HG03175 (cell line): ENCODE measurements at regions not wholly inside any gene's neighbourhood (a gene's known extent, or its start where the extent isn't known, plus 50 kb on each side); places are given as distances from the start of the nearest gene placed in this dataset.
"Not testable (repeated sequence)": the region's sequence is repeated elsewhere in the genome, so short reads cannot be mapped to it uniquely, and the experiment has no call there.

Source experiments
- ATAC-seq: cut with Tn5 transposase; IDR thresholded peaks from one replicate; pipeline ENCODE4 v1.9.1; 2021; ENCODE audit warnings: mild to moderate bottlenecking, moderate library complexity; ENCODE audit not compliant: unreplicated experiment

DNA sequence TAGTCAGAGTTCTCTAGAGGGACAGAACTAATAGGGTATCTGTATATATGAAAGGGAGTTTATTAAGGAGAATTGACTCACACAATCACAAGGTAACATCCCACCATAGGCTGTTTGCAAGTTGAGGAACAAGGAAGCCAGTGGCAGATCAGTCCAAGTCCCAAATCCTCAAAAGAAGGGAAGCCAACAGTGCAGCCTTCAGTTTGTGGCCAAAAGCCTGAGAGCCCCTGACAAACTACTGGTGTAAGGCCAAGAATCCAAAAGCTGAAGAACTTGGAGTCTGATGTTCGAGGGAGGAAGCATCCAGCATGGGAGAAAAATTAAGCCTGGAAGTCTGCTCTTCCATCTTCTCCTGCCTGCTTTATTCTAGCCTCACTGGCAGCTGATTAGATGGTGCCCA, 1107.2 kb upstream of the CELF2 start:
- ATAC-seq = no peak

DNA sequence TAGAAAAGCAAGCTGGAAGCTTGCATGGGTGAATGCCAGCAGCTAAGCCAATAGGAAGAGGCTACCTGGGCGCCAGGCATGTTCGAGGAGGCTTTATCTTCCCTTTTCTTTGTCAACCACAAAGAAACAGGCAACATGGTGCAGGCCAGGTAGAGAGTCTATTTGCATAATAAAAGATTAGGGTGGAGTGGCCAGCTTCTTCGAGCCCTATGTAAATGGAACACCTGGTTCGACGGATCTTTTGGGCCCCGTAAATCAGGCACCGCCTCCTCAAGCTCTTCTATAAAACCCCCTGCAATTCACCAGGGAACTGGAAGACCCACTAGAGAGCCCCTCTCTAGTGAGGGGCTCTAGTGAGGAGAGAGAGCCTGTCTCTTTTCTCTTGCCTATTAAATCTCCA, 1106.2 kb upstream of the CELF2 start:
- ATAC-seq = no peak

DNA sequence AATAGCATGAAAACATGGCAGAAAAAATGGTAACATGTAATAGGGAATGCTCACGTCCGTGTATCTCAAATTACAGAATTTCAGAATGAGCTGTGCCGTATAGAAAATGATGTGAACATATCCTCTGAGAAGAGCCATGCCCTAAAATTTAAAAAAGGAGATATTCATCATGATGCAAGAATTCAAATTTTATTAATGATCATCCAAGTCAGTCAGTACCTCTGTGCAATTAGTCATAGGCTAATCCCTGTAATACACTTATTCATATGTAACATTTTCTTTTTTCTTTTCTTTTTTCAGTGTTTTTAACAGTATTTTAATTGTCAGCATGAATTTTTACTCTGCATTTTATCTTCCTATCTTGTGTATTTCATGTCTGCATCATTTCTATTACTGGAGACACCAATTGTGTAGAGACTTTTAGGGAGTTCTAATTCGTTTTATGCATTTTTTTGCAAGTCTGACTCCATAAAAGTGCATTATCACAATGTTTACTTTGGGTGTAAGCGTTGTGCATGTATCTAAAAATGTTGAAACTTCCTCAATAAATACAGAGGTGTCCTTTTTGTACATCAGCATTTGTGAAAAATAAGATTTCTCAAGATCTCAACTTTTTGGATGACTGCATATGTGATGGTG, 1103.7 kb upstream of the CELF2 start:
- no peak for ATAC-seq

DNA sequence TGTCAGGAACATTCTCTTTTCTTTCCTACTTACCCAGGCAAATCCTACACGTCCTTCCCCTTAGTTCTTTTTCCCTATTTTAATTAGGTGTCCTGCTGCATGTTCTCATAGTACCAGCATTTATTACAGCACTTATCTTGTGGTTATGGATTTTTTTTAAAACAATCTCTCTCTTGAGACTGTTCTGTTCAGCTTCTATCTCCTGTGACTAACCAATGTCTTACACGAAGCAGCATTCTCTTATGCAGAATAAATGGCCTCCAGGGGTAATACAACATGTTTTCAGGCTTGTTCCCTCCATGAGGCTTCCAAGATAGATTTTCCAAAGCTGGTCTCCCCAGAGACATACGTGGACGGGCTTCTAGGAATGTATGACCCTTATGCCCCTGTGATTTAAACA, 1096.1 kb upstream of the CELF2 start:
- no peak for ATAC-seq

DNA sequence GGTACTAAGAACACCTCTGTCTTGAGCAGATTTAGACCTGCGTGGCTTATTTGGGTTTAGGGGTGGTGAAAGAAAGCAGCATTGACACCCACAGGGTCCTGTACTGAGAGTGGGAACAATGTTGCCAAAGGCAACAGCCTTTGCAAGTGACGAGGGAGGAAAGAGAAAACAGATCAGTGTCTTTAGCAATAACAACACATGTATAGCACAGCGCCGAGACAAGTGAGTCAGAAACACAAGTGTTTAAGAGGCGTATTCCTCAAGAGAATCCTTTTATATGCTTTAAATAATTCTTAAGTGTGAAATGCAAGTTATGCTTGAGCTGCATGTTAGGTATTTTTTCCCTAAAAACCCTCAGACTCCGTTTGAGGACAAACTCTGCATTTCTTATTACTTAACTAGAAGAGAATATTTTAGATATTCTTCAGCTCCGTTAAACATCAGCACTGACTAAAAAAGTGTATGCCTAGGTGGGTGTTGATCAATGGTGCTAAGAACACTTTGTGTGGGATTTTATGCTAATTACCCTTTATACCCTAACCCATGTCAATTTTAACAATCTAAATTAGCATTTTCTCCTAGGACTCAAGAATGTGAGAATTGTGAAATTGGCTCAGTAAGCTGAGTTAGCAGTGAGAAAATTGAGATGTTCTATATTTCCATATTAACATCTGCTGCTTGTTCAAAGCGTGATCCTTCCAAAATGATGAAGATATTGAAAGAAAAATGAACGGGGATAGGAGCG, 1095.4 kb upstream of the CELF2 start:
- no peak for ATAC-seq

DNA sequence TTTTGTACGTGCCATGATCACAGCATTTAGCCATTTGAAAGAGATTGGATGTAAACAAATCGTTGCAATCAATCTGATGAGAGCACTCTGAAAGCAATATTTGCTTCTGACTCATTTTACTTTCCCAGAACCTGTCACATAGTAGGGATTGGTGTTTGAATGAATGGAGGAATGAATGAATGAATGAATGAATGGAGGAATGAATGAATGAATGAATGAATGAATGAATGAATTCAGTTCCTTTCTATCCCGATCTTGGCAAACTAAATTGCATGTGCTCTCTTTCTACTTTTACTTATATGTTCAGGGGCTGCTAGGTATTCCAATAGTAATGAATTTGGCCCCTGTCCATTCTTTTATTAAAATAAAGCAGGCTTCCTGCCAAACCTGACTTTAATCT, 1091.7 kb upstream of the CELF2 start:
- no peak for ATAC-seq

DNA sequence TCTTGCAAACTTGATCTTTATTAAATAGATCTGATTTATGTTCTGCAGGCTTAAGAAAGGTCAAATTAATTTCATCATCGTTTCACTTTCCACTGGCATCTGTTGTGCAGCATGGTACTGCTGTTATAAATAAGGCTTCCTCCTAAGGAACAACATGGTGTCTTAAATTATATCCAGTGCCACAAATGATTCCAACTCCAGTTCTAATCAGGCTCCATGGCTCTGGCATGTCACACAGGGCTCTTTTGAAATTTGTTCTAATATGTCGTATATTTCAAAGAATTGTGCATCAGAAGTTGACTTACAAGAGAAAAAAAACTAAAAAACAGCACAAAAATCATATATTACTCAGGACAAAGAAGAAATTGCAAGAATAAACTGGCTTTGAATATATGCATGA, 1090.8 kb upstream of the CELF2 start:
- ATAC-seq = no peak

DNA sequence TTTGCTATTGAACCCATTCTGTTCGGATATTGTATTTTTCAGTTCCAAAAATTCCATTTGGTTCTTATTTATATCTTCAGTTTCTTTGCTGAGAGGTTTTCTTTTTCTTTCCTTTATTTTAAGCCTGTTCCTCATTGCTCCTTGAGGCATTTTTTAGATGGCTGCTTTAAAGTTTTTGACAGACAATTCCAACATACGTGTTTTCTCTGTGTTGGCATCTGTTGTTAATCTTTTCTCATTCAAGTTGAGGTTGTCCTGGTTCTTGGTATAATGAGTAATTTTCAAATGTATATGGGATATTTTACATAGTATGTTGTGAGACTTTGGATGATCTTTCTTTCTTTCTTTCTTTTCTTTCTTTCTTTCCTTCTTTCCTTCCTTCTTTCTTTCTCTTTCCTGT, 1078.0 kb upstream of the CELF2 start:
- no peak for ATAC-seq

DNA sequence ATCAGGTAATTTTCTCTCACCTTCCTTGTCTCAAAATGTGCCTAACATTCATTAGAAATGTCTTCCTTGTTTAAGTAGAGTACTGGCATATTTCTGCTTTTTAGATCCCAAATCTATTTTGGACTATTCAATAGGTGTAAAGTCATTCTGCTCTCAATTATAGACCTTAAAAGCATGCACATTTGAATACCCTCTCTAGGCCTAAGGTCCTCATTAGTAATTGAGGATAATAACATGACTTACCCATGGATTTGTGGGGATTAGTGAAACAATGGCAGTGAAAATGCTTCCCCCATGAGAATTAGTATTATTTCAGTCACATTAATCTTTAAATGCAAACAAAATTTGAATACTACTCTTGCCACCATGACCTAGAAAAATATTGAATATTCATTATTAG, 1073.0 kb upstream of the CELF2 start:
- ATAC-seq = no peak

DNA sequence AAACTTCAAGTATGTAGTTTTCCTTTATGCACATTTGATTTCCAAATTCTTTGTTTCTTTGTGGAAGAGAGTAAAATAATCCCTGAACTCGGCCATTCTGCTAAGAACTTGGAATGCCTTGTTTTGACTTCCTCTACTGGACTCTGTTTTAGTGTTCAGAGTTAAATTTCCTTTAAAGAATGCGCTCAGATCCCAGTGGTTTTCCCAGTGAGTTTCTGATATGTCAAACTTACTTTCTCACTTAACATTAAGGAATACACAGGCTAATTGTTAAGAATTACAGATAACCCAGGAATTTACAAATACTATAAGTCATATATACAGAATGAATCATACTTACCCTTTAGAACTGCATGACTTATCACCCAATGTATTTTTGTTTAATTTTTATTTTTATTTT, 1067.6 kb upstream of the CELF2 start:
- no peak for ATAC-seq

DNA sequence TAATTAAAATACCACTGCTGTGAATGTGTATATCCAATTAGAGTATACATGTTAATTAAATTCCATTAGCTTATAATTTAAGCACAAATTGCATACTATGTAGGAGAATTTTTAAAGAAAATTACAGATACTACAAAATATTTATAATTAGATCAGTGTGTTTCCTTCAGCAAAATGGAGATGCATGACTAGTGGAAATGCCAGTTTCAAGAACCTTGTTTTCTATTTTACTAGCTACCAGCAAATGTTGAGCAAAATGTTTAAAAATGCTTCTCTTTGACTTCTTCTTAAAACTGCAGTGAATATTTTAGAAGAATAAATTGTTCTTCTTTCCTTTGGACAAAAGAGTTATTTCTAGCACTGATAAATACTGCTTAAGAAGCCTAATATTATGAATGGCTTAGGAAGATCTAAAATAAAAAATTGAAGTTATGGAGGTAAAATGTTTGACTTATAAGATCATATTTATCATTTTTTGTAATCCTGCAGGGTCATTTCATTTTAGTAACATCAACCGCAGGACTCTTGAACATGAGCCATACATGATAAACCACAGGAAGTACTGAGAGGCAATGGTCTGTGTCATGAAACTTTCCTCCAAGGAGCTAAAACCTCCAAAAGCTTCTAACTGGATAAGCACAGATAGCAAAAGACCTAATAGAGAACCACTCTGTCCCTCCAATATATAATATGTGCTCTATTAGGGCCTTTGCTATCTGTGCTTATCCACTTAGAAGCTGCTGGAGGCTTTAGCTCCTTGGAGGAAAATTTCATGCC, 1066.0 kb upstream of the CELF2 start:
- no peak for ATAC-seq

DNA sequence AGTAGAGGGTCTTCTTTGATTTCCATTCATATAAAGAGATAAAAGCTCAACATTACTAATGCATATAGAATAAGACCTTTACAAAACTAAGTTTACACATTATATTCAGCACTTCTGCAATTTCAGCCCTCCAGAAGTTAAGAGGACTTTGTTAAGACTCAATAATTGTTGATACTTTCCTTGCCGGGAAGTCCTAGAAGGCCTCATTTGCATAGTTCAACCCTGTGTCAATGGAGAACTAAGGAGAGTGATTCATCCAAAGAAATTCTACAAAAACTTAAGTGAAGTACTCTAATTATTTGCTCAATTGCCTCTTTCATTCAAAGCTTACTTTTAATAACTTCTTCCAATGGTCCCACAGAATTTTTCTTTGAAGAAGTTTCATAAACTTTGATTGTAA, 1060.3 kb upstream of the CELF2 start:
- ATAC-seq = no peak

DNA sequence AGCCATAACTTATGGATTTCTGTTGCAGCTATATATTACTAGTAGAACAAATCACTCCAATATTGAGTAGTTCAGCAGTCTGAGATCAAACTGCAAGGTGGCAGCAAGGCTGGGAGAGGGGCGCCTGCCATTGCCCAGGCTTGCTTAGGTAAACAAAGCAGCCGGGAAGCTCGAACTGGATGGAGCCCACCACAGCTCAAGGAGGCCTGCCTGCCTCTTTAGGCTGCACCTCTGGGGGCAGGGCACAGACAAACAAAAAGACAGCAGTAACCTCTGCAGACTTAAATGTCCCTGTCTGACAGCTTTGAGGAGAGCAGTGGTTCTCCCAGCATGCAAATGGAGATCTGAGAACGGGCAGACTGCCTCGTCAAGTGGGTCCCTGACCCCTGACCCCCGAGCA, 1059.8 kb upstream of the CELF2 start:
- not testable (repeated sequence) for ATAC-seq

DNA sequence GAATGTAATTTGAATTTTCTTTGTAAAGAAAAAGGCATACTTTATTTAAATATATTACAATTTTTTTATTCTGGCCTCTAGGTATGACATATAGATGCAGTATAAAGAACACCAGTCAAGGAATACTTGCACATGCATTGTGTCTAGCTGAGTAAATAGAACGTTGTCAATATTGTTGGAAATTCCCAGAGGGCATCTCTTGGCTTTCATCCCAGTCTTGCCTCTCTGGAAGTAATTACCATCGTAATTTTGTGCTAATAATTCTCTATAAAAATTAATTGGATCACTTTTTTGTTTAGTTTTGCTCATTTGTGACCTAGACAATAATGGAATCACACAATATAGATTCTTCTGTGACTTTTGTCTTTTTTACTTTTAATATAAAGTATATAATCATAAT, 1052.3 kb upstream of the CELF2 start:
- no peak for ATAC-seq

DNA sequence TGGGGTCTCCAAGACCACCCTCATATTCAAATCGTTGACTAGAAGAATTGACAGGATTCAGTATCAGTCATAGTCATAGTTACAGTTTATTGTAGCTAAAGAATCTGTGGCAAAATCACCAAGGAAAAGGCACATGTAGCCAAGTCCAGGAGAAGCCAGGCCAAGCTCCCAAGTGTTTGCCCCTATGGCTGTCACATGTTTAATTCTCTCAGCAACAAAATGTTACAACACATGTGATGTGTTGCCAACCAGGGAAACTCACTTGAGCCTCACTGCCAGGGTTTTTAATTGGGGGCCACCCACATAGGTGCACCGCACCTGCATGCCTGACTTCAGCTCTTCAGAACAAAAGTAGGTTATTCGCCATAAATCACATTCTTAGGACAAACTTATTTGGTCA, 1030.9 kb upstream of the CELF2 start:
- ATAC-seq = no peak

DNA sequence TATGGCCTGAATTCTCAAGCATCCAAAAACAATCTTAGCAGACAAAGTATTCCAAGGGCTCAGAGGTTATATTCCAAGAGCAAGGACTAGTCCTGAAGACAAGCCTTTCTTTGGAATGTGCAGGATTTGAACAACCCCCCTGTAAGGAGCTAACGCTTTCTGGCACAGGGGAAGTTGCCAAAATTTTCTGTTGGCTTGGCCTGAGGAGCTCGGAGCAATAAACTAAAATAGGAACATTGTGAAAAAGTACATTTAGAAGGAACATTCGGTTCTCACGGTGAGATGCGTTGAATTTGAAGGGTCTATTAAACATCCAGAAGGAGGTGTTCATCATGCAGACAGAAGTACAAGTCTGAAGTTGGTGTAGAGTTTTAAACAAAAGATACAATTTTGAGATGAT, 1030.5 kb upstream of the CELF2 start:
- ATAC-seq = no peak

DNA sequence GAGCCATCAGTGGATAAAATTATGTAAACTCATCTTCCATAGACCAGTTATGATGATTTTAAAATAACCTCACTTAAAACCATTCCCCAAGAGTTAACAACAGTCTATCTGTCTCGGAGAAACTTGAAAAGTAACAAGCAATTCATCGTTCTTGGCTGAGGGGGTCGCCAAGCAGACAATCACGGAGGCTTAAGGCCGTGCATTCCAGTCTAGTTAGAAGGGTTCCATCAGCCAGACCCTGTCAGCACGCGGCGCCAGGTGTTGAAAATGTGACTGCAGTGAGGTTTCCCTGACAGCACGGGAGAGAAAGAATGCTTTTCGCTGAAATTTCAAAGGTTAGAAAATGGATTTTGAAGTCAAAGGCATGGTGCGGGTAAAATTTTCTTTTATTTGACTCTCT, 1025.0 kb upstream of the CELF2 start:
- ATAC-seq = no peak

DNA sequence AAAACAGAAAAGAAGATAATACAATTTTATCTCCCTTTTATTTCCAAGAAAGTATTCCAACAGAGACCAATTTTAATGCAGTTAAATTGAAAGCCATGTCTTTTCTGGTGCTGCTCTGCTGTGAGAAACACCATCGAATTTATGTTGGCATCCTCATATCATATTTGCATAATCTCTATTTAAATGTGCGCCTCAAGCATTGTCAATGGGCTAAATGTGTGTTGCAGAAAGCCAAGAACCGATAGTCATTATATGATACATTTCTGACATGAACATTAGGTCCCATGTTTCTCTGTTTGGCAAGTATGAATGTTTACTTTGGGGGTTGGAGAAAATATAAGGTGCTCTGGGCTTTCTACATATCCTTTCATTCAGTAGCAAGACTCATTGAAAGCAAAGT, 1023.5 kb upstream of the CELF2 start:
- ATAC-seq = no peak

DNA sequence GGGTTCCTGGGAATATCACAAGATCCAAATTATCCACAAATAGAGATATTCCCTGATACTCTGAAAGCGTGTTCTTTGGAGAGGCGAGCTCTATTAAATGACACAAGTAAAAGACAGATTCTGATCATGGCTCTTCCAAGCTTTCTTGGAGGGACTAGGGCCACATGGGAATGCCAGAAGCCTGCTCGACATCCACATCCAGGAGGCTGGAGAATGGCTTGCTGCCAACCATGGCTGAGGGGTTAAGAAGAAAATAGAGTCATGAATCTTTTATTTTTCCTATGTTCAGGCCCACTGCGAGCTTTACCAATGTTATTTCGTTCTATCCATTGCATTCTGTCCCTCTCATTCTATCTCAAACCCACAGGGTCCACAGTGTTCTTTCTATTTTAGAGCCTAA, 1018.0 kb upstream of the CELF2 start:
- no peak for ATAC-seq

DNA sequence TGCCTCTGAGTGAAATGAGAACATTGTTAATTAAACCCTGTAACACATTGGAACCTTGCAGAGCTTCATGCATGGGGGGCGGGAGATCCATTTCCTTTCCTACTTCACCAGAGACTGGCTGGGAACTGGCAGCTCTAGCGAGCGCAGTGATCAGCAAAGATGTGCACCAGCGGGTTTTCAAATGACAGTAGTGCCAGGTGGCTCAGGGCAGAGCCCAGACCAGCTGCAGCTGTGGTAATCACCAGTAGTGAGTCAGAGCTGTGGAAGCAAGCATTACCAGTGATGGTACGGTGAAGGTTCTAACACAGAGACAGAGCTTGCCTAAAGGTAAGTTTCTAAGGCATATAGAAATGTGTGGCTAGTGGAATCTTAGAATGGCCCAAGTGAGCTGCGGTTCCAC, 1009.7 kb upstream of the CELF2 start:
- ATAC-seq = no peak

DNA sequence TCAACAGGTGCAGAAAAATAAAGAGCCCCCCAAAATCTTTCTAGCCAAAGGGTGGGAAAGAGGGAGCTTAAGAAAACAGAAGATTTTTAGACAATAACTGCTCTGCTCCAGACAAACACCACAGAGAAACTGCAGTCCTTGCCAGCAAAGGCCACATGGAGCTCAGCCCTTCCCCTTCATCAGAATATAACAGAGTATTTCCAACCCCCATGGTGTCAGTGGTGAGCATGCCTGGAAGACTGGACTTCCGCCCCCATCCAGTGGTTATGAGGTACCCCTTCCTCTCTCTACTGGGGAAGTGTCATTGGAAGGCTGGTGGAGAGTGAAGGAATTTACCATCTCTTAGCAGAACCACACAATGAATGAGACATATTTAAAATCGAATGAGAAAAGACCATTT, 1007.3 kb upstream of the CELF2 start:
- no peak for ATAC-seq

DNA sequence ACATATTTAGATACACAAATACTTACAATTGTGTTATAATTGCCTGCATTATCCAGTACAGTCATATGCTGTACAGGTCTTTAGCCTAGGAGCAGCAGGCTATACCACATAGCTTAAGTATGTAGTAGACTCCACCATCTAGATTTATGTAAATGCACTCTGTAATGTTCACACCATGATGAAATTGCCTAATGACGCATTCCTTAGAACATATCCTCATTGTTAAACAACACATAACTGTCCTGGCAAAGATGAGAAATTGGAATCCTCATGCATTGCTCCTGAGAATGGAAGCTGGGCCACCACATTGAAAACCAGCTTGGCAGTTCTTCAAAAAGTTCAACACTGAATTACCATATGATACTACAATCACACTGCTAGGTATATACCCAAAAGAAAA, 1002.8 kb upstream of the CELF2 start:
- ATAC-seq = no peak
